Islet of Langerhans (tissue), 1 donor: ENCODE measurements at regions not wholly inside any gene's neighbourhood (a gene's known extent, or its start where the extent isn't known, plus 50 kb on each side); places are given as distances from the start of the nearest gene placed in this dataset.
"Not testable (repeated sequence)": the region's sequence is repeated elsewhere in the genome, so short reads cannot be mapped to it uniquely, and the experiment has no call there.

Source experiments
- FAIRE-seq: peaks from one replicate; lab custom pipeline; 2011; peaks lifted over from hg19 to GRCh38; lab: Jason Lieb, UNC

- FAIRE-seq, result no peak
Observed at GRCh38 chr7:136530831-136531230, 337.6 kb upstream of the CHRM2 start.

- FAIRE-seq, result no peak
Observed at GRCh38 chr7:136528329-136528728, 340.1 kb upstream of the CHRM2 start.

GRCh38 chr7:136527554-136527953 lies 340.9 kb upstream of the CHRM2 start:
- no peak for FAIRE-seq

- no peak for FAIRE-seq
Observed at GRCh38 chr7:136526408-136527105, 341.9 kb upstream of the CHRM2 start.

- no peak for FAIRE-seq
Observed at GRCh38 chr7:136523571-136523970, 344.9 kb upstream of the CHRM2 start.

DNA sequence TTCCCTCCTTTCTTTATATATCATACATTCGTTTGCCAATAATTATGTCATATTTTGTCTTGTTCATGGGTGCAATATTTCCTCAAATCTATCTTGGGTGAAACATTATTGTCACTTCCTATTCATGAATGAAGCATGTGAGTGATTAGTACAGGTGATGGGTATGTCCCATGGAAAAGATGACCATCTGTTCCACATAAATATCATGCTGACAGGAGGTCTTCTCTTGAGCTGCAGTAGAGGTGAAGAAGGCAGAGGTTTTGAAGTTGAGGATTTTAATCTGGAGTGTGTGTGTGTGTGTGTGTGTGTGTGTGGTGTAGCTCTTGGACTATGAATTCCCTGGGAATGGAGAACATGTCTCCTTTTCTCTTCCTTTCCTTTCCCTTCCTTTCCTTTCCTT lies 350.5 kb upstream of the CHRM2 start:
- FAIRE-seq, result no peak

DNA sequence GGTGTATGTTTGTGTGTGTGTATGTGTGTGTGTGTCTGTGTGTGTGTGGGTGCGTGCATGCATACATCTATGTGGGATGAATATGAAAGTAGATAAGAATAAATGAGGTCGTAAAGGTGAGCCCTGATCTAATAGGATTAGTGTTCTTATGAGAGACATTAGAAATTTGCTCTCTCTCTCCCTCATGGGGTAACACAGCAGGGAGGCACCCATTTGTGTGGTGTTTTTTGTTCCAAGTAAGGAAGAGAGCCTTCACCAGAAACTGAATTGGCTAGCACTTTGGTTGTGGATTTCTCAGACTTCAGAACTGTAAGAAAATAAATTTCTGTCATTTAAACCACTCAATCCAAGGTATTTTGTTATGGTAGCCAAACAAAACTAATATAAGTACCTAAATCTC lies 353.7 kb upstream of the CHRM2 start:
- no peak for FAIRE-seq

DNA sequence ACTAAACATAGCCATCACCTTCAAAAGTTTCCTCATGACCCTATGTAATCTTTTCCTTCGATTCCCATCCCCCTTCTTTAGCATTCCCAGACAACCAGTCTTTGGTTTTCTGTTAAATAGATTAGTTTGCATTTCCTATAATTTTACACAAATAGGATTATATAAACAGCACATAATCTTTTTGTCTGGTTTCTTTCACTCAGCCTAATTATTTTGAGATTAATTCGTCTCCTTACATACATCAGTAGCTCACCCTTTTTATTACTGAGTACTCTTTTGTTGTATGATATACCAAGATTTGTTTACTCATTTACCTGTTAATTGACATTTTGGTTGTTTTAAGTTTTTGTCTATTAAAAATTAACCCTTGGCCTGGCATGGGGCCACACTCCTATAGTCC lies 354.7 kb upstream of the CHRM2 start:
- FAIRE-seq, result no peak

DNA sequence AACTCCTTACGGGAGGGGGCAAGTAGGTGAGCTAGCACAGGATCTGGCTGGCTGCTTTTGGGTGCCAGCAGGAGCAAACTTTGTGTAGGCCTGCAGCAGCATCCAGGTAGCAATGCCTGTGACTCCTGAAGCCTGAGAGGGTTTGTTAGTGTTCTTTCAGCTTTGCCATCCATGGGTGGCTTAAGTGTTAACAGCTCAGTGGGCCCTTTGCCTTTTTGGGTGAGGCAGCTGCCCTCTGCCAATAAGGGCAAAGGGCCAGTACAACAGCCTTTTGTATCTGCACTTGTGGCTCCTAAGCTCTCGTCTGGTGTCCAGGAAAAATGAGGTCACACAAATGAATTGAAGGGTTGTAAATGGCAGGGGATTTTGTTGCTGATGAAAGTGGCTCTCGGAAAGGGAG lies 359.0 kb upstream of the CHRM2 start:
- FAIRE-seq, result no peak

DNA sequence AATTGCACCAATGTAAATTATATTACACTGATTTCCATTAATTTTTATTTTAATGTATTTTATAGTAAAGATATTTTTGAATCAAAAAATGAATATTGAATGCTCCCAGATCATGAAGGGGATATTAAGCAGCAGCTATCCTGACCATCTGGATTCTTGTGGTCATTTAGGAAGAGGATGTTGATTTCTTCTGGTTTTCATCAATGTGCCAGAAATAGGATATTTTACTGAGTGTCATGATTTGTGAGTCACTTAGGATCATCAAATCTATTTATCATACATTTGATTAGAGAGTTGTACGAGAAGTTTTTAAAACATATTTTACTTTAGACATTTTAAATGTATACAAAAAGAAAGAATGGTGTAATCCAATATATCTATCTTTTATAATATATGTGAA lies 366.3 kb upstream of the CHRM2 start:
- FAIRE-seq, result no peak

DNA sequence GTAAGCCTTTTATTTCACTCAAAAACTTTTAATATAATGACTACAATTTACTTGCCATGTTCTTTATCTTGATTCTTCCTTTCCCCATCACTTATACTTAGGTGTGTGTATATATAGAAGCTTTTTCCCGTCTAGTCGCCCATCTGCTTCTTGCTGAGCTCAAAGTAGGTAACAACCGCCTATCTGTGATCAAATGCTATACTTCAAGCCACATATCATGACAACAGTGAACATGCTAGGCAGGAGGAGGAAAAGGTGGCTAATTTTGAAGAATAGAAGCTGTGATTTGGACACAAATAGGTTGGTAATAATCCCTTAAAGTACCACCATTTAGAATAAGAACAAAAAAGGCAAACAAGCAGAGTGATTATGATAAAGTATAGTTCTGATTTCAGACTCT lies 367.3 kb upstream of the CHRM2 start:
- FAIRE-seq, result no peak

DNA sequence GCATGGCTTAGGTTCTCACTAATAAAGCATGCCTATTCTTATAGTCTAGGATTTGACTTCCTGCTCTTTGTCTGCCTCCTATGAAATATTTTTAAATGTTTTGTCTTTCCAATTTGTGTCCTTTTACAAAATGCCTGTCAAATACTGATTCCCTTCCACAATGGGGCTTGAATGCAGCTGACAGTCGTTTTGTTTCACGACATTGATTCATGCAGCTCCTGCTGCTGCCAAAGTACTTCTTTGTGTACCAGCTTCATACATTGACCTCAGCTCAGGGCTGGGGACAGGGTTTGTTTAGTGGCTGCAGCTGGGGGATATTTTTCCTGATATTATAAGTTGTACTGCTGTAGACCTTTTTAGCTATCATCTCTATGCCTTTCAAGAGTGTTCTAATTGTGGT lies 371.9 kb upstream of the CHRM2 start:
- FAIRE-seq, result no peak

DNA sequence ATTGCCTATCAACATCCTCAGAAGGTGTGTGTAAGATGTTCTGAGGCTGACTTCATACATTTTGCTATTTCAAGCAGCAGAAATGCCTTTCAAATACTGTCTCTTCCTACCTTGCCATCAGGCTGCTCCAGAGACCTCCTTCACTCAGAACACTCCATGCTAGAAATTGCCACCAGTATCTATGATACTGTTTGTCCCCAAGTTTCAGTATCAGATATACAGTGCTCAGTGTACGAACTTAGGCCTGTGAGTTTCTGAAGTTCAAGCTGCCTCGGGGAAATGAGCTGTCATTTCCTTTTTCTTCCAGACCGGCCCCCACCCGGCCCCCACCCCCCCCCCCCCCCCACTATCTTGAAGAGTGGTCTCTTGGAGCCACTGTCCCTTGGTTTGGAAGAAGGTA lies 373.4 kb upstream of the CHRM2 start:
- FAIRE-seq, result no peak

DNA sequence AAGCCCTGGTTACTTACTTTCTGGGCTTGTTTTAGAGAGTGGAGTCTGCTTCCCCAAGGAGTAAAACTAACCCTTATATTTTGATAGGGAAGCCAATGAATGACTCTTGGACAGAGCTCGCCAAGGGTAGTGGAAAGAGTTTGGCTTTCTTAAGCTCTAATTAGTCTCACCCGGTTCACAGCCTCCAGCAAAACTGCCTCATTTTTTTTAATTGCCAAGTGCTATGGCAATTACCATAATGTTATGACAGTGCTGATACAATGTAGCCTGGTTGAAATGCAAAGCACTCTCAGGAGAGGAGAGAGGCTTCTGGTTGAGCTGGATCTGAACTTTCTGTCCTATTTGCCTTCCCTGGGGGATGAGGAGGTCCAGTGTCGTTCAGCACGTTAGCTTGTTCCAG lies 376.1 kb upstream of the CHRM2 start:
- no peak for FAIRE-seq

DNA sequence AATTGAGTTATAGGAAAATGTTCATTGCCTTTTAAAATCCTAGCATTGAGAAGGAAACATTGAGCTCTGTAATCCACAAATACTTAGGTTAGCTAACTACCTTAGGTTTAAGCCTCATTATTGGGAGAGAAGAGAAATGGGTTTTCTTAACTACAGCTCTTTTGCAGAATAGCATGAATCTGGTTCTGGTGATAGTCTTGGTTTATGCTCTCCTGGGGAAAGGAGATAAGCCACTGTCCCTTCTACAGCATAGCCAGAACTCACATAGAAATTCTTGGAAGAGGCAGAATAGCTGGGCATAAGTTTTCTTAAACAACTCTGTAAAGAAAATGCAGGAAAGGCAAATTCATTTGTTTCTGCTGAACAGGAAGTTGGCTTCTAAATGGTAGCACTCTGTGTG lies 378.6 kb upstream of the CHRM2 start:
- FAIRE-seq, result no peak

- FAIRE-seq, result no peak
Observed at GRCh38 chr7:136480901-136481300, 387.6 kb upstream of the CHRM2 start.

DNA sequence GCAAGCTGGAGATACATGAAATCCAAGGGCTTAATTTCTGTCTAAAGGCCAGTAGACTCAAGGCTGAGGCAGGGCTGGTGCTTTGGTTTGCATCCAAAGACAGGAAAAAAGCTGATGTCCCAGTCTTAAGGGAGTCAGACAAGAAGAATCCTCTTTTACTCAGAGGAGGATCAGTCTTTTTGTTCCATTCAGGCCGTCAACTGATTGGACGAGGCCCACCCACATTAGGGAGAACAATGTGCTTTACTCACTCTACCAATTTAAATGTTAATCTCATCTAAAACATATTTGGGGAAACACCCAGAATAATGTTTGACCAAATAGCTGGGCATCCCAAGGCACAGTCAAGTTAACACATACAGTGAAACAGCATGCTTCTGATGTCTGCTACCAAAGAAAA lies 388.5 kb upstream of the CHRM2 start:
- FAIRE-seq, result no peak

DNA sequence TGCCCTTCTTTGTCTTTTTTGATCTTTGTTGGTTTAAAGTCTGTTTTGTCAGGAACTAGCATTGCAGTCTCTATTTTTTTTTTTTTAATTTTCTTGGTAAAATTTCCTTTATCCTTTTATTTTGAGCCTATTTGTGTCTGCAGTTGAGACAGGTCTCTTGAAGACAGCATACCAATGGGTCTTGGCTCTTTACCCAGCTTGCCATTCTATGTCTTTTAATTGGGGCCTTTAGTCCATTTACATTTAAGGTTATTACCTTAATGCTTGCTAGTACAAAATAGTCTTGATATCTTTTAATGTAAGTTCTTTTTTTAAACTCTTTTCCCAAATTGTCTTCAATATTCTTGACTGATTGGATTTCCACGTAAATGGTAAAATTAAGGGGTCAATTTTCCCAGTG lies 398.3 kb upstream of the CHRM2 start:
- FAIRE-seq, result no peak

DNA sequence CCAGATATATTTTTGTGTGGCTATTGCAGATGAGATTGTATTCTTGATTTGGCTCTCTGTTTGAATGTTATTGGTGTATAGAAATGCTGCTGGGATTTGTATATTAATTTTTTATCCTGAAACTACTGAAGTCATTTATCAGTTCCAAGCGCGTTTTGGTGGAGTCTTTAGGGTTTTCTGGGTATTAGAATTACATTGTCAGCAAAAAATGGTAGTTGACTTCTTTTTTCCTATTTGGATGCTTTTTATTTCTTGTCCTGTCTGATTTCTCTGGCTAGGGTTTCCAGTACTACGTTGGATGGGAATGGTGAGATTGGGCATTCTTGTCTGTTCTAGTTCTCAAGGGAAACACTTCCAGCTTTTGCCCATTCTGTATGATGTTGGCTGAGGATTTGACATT lies 415.5 kb upstream of the CHRM2 start:
- no peak for FAIRE-seq

GRCh38 chr7:136446751-136447150 lies 421.7 kb upstream of the CHRM2 start:
- FAIRE-seq, result no peak

- no peak for FAIRE-seq
Observed at GRCh38 chr7:136441835-136442234, 426.6 kb upstream of the CHRM2 start.

- not testable (repeated sequence) for FAIRE-seq
Observed at GRCh38 chr7:136431736-136432135, 436.7 kb upstream of the CHRM2 start.

GRCh38 chr7:136424058-136424457 lies 444.4 kb upstream of the CHRM2 start:
- no peak for FAIRE-seq

DNA sequence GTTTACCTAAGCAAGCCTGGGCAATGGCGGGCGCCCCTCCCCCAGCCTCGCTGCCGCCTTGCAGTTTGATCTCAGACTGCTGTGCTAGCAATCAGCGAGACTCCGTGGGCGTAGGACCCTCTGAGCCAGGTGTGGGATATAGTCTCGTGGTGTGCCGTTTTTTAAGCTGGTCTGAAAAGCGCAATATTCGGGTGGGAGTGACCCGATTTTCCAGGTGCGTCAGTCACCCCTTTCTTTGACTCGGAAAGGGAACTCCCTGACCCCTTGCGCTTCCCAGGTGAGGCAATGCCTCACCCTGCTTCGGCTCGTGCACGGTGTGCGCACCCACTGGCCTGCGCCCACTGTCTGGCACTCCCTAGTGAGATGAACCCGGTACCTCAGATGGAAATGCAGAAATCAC lies 442.6 kb upstream of the MTPN start:
- FAIRE-seq, result not testable (repeated sequence)

DNA sequence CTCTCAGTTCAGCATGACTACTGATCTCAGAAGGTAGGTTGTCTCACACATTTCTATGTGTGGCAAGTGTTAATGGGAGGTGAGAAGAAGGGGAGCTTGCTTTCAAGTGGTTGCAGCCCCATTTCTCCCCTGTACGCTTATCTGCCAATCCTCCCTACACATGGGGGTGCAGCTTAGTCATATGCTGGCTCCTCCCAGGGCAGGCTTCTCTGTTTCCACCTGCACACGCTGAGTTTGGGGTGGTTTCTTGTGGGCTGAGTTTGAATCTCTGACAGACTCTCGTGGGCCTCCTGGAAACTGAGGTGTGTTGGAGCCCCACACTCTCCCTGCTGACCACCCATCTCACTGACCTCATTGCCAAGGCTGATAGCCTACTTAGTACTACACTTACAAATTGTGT lies 435.8 kb upstream of the MTPN start:
- FAIRE-seq, result no peak
